ENCODE measurements at regions not wholly inside any gene's neighbourhood (a gene's known extent, or its start where the extent isn't known, plus 50 kb on each side); places are given as distances from the start of the nearest gene placed in this dataset.

DNA sequence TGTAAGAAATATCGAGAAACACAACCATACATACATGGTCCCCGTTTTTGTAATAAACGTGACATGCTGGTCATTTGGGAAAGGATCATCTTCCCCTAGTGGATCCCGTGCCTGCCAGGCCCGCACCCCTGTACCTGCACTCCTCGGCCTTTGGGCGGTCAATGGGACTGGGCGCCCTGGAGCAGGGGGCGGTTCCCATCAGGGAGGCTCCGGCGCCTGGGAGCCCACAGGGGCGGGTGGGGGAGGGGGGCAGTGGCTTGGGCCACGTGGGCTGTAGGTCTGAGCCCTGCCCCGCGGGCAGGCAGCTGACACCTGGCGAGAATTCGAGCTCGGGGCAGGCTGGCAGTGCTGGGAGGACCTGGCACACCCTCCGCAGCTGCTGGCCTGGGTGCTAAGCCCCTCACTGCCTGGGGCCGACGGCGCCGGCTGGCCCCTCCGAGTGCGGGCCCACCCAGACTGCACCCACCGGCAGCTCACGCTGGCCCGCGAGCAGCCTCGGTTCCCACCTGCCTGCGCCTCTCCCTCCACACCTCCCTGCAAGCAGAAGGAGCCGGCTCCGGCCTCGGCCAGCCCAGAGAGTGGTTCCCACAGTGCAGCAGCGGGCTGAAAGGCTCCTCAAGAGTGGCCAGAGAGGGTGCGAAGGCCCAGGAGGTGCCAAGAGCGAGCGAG is 361.6 kb upstream of the GRM3 start:
- no peak for TF ChIP-seq POLR2A (IDR thresholded peaks at IDR 0.05)
- TF ChIP-seq CTCF (IDR thresholded peaks at IDR 0.05), result no peak

All from breast epithelium (tissue), 3 donors.